Lung (tissue), 11 donors: ENCODE measurements at regions not wholly inside any gene's neighbourhood (a gene's known extent, or its start where the extent isn't known, plus 50 kb on each side); places are given as distances from the start of the nearest gene placed in this dataset.

Experiments
- ATAC-seq: fragments of 200-7000 bp; cut with Tn5 transposase; one replicate; pipeline ENCODE4 v1.9.1; 2020; ENCODE audit warnings: moderate number of reproducible peaks; ENCODE audit not compliant: insufficient read depth, low FRiP score
- DNase-seq, 3 donors: peaks; one replicate each; pipeline ENCODE4 v3.0.0-alpha.2; 2013 to 2017
- H3K27ac ChIP-seq, 2 donors: one replicate each; pipeline ENCODE4 v1.5.1; 2013; ENCODE audit warnings: mild to moderate bottlenecking in 2 of 2, moderate library complexity in 2 of 2, control low read depth in 1 of 2, inconsistent platforms in 1 of 2, low read depth in 1 of 2, low read length in 1 of 2
- H3K27me3 ChIP-seq, 3 donors: one replicate each; pipeline ENCODE4 v1.5.1; 2013; ENCODE audit warnings: low read length in 2 of 3; ENCODE audit not compliant: control insufficient read depth in 3 of 3, insufficient read depth in 3 of 3
- H3K36me3 ChIP-seq, 4 donors: one replicate each; pipeline ENCODE4 v1.5.1; 2013; ENCODE audit warnings: low read length in 4 of 4, mild to moderate bottlenecking in 1 of 4, moderate library complexity in 1 of 4; ENCODE audit not compliant: control insufficient read depth in 4 of 4, insufficient read depth in 4 of 4
- H3K4me1 ChIP-seq, 5 donors: one replicate each; pipeline ENCODE4 v1.5.1; 2013; ENCODE audit warnings: low read length in 5 of 5, mild to moderate bottlenecking in 2 of 5, moderate library complexity in 1 of 5; ENCODE audit not compliant: control insufficient read depth in 5 of 5, insufficient read depth in 5 of 5
- H3K4me3 ChIP-seq: one replicate; pipeline ENCODE4 v1.5.1; 2013; ENCODE audit warnings: mild to moderate bottlenecking, control low read depth, moderate library complexity
- H3K9ac ChIP-seq, 2 donors: one replicate each; pipeline ENCODE4 v1.5.1; 2013; ENCODE audit warnings: low read length in 2 of 2, control low read depth in 1 of 2; ENCODE audit not compliant: insufficient read depth in 1 of 2
- H3K9me3 ChIP-seq, 4 donors: one replicate each; pipeline ENCODE4 v1.5.1; 2013; ENCODE audit warnings: low read length in 3 of 4, mild to moderate bottlenecking in 1 of 4, moderate library complexity in 1 of 4; ENCODE audit not compliant: control insufficient read depth in 4 of 4, insufficient read depth in 3 of 4
- WGBS, 2 donors: extraction: QIAGEN DNeasy Blood & Tissue Kit; methylation state at CpG; one replicate each; pipeline ENCODE4 v1.1.7; 2013; 5-methylcytosine and 5-hydroxymethylcytosine counted together
- TF ChIP-seq, protein P1 (sequence below): IDR thresholded peaks from 2 replicates; pipeline ENCODE4 v1.5.1; 2012; ENCODE audit warnings: mild to moderate bottlenecking; ENCODE audit errors: control extremely low read depth, extremely low read depth
- donor health status: control.
- donor health status: control.
- donor health status: Bipolar disorder and iron deficiency.
- donor health status: healthy.
- donor health status: DM: yes; HTN: yes; CAD: no.

DNA sequence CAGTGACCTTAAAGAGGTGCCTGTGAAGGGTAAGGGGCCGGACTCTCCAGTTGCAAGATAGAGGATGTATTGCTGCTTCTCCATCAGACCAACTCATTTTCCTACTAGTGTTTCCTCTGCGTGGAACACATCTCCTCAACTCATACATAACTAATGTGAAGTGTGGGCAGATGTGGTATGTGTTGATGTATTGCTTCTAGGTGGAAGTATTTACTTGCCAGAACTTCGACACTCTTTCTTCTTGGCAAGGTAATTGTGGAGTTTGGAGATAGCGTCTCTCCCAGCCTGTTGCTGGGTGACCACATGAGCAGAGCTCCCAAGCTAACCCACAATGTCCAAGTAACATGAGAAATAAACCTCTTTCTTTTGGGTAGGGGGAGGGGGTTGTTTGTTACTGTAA is 456.9 kb downstream of the DYNC2H1 start:
- Histone ChIP-seq H3K4me1 (no peaks in the 10 kb centered on the region), H3K9me3 (no peaks in the 10 kb centered on the region), H3K9ac (no peak overlapping the region), H3K27ac (no peak overlapping the region), H3K4me3 (no peak overlapping the region), H3K27me3 (no peaks in the 10 kb centered on the region), H3K36me3 (no peaks in the 10 kb centered on the region)
- ATAC-seq (no peak), DNase-seq (no peak)
- WGBS, 2 donors, result 66 to 76% methylated on average over 4 of the region's 4 CpGs
- TF ChIP-seq, protein P1, sequence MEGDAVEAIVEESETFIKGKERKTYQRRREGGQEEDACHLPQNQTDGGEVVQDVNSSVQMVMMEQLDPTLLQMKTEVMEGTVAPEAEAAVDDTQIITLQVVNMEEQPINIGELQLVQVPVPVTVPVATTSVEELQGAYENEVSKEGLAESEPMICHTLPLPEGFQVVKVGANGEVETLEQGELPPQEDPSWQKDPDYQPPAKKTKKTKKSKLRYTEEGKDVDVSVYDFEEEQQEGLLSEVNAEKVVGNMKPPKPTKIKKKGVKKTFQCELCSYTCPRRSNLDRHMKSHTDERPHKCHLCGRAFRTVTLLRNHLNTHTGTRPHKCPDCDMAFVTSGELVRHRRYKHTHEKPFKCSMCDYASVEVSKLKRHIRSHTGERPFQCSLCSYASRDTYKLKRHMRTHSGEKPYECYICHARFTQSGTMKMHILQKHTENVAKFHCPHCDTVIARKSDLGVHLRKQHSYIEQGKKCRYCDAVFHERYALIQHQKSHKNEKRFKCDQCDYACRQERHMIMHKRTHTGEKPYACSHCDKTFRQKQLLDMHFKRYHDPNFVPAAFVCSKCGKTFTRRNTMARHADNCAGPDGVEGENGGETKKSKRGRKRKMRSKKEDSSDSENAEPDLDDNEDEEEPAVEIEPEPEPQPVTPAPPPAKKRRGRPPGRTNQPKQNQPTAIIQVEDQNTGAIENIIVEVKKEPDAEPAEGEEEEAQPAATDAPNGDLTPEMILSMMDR, result no peak

DNA sequence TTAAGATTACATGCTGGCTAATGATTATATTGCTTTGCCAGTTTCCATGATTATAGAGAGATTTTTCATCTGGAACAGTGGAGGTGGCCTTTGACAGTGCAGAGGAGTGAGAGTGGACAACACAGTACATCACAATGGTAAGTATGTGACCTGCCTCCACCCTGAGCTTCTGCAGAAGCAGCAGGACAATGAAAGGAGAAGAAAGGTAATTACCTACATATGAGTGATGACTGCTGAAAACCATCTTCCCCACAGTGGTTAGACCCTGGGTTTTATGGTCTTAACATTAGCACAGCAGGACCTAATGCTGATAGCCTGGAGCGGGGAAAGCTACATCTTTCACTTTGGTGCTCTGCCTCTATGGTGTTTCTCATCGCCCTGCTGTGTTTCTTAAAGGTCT is 454.7 kb upstream of the DDI1 start:
- ATAC-seq (no peak), DNase-seq (no peak)
- Histone ChIP-seq H3K9me3 (peaks cover 0 to 3% (median 0%) of the 10 kb centered on the region in 4 donors), H3K36me3 (no peaks in the 10 kb centered on the region), H3K4me1 (no peaks in the 10 kb centered on the region), H3K27me3 (no peaks in the 10 kb centered on the region), H3K27ac (no peak overlapping the region), H3K9ac (no peak overlapping the region), H3K4me3 (no peak overlapping the region)
- 82 to 87% methylated on average over 2 of the region's 2 CpGs for WGBS, 2 donors
- TF ChIP-seq, protein P1, result no peak

DNA sequence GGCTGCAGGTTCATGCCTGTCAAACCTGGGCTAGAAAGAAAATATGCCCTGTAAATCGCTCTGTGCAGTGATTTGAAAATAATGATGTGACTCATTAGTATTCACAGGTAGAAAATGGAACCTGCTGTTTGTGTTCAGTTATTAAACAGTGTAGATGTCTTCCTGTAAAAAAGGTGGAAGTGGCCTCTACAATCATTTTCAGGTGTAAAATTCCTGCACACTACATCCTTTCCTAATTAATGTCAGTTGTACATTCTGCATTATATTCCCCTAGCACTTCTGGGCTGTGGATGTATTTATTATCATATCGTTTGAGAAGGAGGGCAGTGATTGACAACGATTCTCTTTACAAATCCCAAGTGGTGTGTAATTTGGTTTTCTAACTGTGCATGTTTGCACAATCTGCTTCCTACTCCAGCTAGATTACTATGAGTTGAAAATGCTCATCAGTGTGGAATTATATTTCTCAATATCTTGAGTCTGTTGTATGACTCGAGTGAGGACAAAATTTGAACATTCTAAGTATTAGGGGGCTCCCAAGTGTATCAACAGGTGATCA is 454.0 kb upstream of the DDI1 start:
- Histone ChIP-seq H3K36me3 (no peaks in the 10 kb centered on the region), H3K27ac (no peak overlapping the region), H3K9me3 (no peaks in the 10 kb centered on the region), H3K9ac (no peak overlapping the region), H3K4me1 (peaks cover 0 to 3% (median 0%) of the 10 kb centered on the region in 5 donors), H3K4me3 (no peak overlapping the region), H3K27me3 (no peaks in the 10 kb centered on the region)
- DNase-seq (no peak), ATAC-seq (no peak)
- 74 to 84% methylated on average over 4 of the region's 4 CpGs for WGBS, 2 donors
- TF ChIP-seq, protein P1, result no peak

DNA sequence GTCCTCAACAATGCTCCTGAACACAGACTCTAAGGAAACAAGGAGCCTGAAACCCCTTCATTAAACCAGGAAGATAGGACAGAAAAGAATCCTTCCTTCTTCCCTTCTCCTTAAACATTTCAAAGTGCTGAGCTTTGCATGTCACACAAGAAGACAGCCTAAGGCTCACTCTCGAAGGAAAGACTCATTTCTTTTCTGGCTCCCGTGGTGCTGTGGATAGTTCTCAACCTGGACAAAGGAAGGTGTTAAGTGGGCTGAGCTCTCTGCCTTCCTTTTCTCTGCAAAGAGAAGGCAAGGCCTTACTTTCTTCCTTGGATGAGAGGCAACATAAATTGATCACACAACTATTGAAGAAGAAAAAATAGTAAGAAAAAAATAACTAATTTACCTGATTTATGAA is 452.4 kb upstream of the DDI1 start:
- no peak for DNase-seq
- WGBS, 2 donors, result 51 to 56% methylated on average over 2 of the region's 2 CpGs
- no peak for ATAC-seq
- no peak overlapping the region for H3K27ac ChIP-seq
- TF ChIP-seq, protein P1, result no peak
- no peaks in the 10 kb centered on the region for H3K27me3 ChIP-seq
- no peak overlapping the region for H3K9ac ChIP-seq
- H3K4me3 ChIP-seq, result no peak overlapping the region
- H3K9me3 ChIP-seq, result no peaks in the 10 kb centered on the region
- H3K4me1 ChIP-seq, result peaks cover 0 to 4% (median 0%) of the 10 kb centered on the region in 5 donors
- no peaks in the 10 kb centered on the region for H3K36me3 ChIP-seq
